ENCODE measurements at regions not wholly inside any gene's neighbourhood (a gene's known extent, or its start where the extent isn't known, plus 50 kb on each side); places are given as distances from the start of the nearest gene placed in this dataset.

- H3K27me3 ChIP-seq (replicated peaks), result no peaks in the 10 kb centered on the region
- H3K9me3 ChIP-seq (replicated peaks), result peaks cover 4% of the 10 kb centered on the region; the same call in 1 of the 2 replicates
- H3K4me1 ChIP-seq (replicated peaks), result 0 out of 2 replicates have a peak, but pooled peaks cover 5% of the 10 kb centered on the region
- no peak overlapping the region for H3K27ac ChIP-seq
- no peak overlapping the region for H3K4me3 ChIP-seq
- no peaks in the 10 kb centered on the region for H3K36me3 ChIP-seq
- DNase-seq (ENCODE audit: low read depth in 1 of 2, low spot score in 2 of 2), result no peak
Measured at GRCh38 chr15:66919421-66919820, 146.0 kb upstream of the SMAD3 start.

- Histone ChIP-seq H3K4me1 (replicated peaks) (0 out of 2 replicates have a peak, but pooled peaks cover 5% of the 10 kb centered on the region), H3K27ac (no peak overlapping the region), H3K4me3 (no peak overlapping the region), H3K9me3 (replicated peaks) (peaks cover 4% of the 10 kb centered on the region; the same call in 1 of the 2 replicates), H3K27me3 (replicated peaks) (no peaks in the 10 kb centered on the region), H3K36me3 (no peaks in the 10 kb centered on the region)
- DNase-seq (ENCODE audit: low read depth in 1 of 2, low spot score in 2 of 2), result no peak
Measured at GRCh38 chr15:66921319-66921915, 144.0 kb upstream of the SMAD3 start.

GRCh38 chr15:66922608-66923007 lies 142.8 kb upstream of the SMAD3 start:
- Histone ChIP-seq H3K4me3 (no peak overlapping the region), H3K9me3 (replicated peaks) (peaks cover 4% of the 10 kb centered on the region; the same call in 1 of the 2 replicates), H3K36me3 (no peaks in the 10 kb centered on the region), H3K4me1 (replicated peaks) (0 out of 2 replicates have a peak, but pooled peaks cover 5% of the 10 kb centered on the region), H3K27ac (no peak overlapping the region), H3K27me3 (replicated peaks) (no peaks in the 10 kb centered on the region)
- no peak for DNase-seq (ENCODE audit: low read depth in 1 of 2, low spot score in 2 of 2)

GRCh38 chr15:66923438-66923881 lies 141.9 kb upstream of the SMAD3 start:
- DNase-seq (ENCODE audit: low read depth in 1 of 2, low spot score in 2 of 2), result peak; percentile 40 to 61
- Histone ChIP-seq H3K9me3 (replicated peaks) (no peaks in the 10 kb centered on the region; the same call in 1 of the 2 replicates), H3K36me3 (no peaks in the 10 kb centered on the region), H3K27ac (no peak overlapping the region), H3K4me1 (replicated peaks) (0 out of 2 replicates have a peak, but pooled peaks cover 7% of the 10 kb centered on the region), H3K4me3 (no peak overlapping the region), H3K27me3 (replicated peaks) (no peaks in the 10 kb centered on the region)

GRCh38 chr15:66924889-66925288 lies 140.5 kb upstream of the SMAD3 start:
- no peaks in the 10 kb centered on the region; the same call in 1 of the 2 replicates for H3K9me3 ChIP-seq (replicated peaks)
- no peak overlapping the region for H3K4me3 ChIP-seq
- no peaks in the 10 kb centered on the region for H3K27me3 ChIP-seq (replicated peaks)
- 0 out of 2 replicates have a peak, but pooled peaks cover 7% of the 10 kb centered on the region for H3K4me1 ChIP-seq (replicated peaks)
- H3K27ac ChIP-seq, result no peak overlapping the region
- no peaks in the 10 kb centered on the region for H3K36me3 ChIP-seq
- DNase-seq (ENCODE audit: low read depth in 1 of 2, low spot score in 2 of 2), result no peak

- DNase-seq (ENCODE audit: low read depth in 1 of 2, low spot score in 2 of 2), result no peak
- H3K27ac ChIP-seq, result no peak overlapping the region
- no peaks in the 10 kb centered on the region for H3K27me3 ChIP-seq (replicated peaks)
- peaks cover 10% of the 10 kb centered on the region for H3K4me1 ChIP-seq (replicated peaks)
- no peaks in the 10 kb centered on the region for H3K36me3 ChIP-seq
- H3K9me3 ChIP-seq (replicated peaks), result no peaks in the 10 kb centered on the region; the same call in 1 of the 2 replicates
- H3K4me3 ChIP-seq, result no peak overlapping the region
Measured at GRCh38 chr15:66925721-66926120, 139.7 kb upstream of the SMAD3 start.

GRCh38 chr15:66927201-66928077 lies 138.0 kb upstream of the SMAD3 start:
- no peaks in the 10 kb centered on the region for H3K27me3 ChIP-seq (replicated peaks)
- H3K27ac ChIP-seq, result no peak overlapping the region
- no peaks in the 10 kb centered on the region; the same call in 1 of the 2 replicates for H3K9me3 ChIP-seq (replicated peaks)
- H3K36me3 ChIP-seq, result no peaks in the 10 kb centered on the region
- no peak for DNase-seq (ENCODE audit: low read depth in 1 of 2, low spot score in 2 of 2)
- H3K4me1 ChIP-seq (replicated peaks), result peaks cover 27% of the 10 kb centered on the region
- H3K4me3 ChIP-seq, result no peak overlapping the region

- Histone ChIP-seq H3K27ac (no peak overlapping the region), H3K4me3 (no peak overlapping the region), H3K4me1 (replicated peaks) (peaks cover 31% of the 10 kb centered on the region), H3K9me3 (replicated peaks) (no peaks in the 10 kb centered on the region; the same call in 1 of the 2 replicates), H3K27me3 (replicated peaks) (no peaks in the 10 kb centered on the region), H3K36me3 (no peaks in the 10 kb centered on the region)
- DNase-seq (ENCODE audit: low read depth in 1 of 2, low spot score in 2 of 2), result no peak
Measured at GRCh38 chr15:66928101-66928500, 137.3 kb upstream of the SMAD3 start.

GRCh38 chr15:66928784-66929183 lies 136.6 kb upstream of the SMAD3 start:
- Histone ChIP-seq H3K9me3 (replicated peaks) (no peaks in the 10 kb centered on the region), H3K27me3 (replicated peaks) (no peaks in the 10 kb centered on the region), H3K27ac (no peak overlapping the region), H3K4me1 (replicated peaks) (peaks cover 28% of the 10 kb centered on the region), H3K36me3 (no peaks in the 10 kb centered on the region), H3K4me3 (no peak overlapping the region)
- DNase-seq (ENCODE audit: low read depth in 1 of 2, low spot score in 2 of 2), result no peak

GRCh38 chr15:66929843-66930402 lies 135.5 kb upstream of the SMAD3 start:
- Histone ChIP-seq H3K27me3 (replicated peaks) (no peaks in the 10 kb centered on the region), H3K4me1 (replicated peaks) (peaks cover 28% of the 10 kb centered on the region), H3K9me3 (replicated peaks) (no peaks in the 10 kb centered on the region), H3K27ac (no peak overlapping the region), H3K36me3 (no peaks in the 10 kb centered on the region), H3K4me3 (no peak overlapping the region)
- DNase-seq (ENCODE audit: low read depth in 1 of 2, low spot score in 2 of 2), result no peak

GRCh38 chr15:66931768-66932633 lies 133.4 kb upstream of the SMAD3 start:
- no peak overlapping the region for H3K4me3 ChIP-seq
- DNase-seq (ENCODE audit: low read depth in 1 of 2, low spot score in 2 of 2), result peak; percentile 82 to 92

GRCh38 chr15:66932634-66933024 lies 132.8 kb upstream of the SMAD3 start:
- Histone ChIP-seq H3K4me1 (replicated peaks) (peaks cover 40% of the 10 kb centered on the region), H3K27me3 (replicated peaks) (no peaks in the 10 kb centered on the region), H3K36me3 (no peaks in the 10 kb centered on the region), H3K27ac (no peak overlapping the region), H3K9me3 (replicated peaks) (no peaks in the 10 kb centered on the region), H3K4me3 (no peak overlapping the region)
- no peak for DNase-seq (ENCODE audit: low read depth in 1 of 2, low spot score in 2 of 2)

More at GRCh38 chr15:66931768-66932633, 133.4 kb upstream of the SMAD3 start:
- H3K36me3 ChIP-seq, result no peaks in the 10 kb centered on the region
- no peaks in the 10 kb centered on the region for H3K9me3 ChIP-seq (replicated peaks)
- peaks cover 41% of the 10 kb centered on the region for H3K4me1 ChIP-seq (replicated peaks)
- no peaks in the 10 kb centered on the region for H3K27me3 ChIP-seq (replicated peaks)
- H3K27ac ChIP-seq, result peak overlapping the region; percentile 23

All from SJSA1 (cell line).